Right lung (tissue), 2 donors: ENCODE measurements at regions not wholly inside any gene's neighbourhood (a gene's known extent, or its start where the extent isn't known, plus 50 kb on each side); places are given as distances from the start of the nearest gene placed in this dataset.

Source experiments
- DNase-seq, 2 donors: peaks; one replicate each; pipeline ENCODE4 v3.0.0-alpha.2; 2013

DNA sequence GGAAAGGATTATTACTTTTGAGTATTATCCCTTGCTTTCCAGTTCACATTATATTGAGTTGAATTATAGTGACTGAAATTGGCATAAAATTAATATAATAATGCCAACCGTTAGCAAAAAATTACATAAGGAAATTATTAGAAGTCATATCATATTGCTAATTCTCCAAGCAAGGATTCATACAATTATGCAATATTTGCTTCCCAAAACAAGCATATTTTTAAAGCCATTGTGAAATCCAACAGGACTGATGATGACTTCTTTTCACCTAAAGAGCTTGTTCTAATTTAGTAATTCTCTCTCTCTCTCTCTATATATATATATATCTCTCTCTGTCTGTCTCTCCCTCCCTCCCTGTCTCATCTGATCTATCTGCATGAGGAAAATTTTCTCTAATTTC is 283.5 kb downstream of the DSEL start:
- DNase-seq = no peak

DNA sequence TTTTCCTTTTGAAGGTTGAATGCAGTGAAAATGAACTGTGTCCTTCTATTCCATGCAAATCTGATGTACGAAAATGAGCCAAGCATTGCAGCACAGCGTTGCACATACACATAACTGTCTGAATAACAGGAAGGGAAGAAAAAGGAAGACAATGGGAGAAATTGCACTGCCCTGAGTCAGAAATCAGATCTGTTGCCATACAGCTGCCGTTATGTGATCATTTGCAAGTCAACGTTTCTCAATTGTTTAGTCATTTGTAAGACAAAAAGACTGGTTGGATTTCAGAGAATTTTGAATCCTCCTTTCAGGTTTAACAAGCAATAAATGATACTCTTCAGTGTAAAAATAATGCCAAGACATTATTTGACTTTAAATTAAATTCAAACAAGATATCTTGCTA is 284.1 kb downstream of the DSEL start:
- DNase-seq = no peak

- DNase-seq = no peak
Observed at GRCh38 chr18:67222887-67223286, 293.6 kb downstream of the DSEL start.

- DNase-seq = no peak
Observed at GRCh38 chr18:67219821-67220220, 296.7 kb downstream of the DSEL start.

DNA sequence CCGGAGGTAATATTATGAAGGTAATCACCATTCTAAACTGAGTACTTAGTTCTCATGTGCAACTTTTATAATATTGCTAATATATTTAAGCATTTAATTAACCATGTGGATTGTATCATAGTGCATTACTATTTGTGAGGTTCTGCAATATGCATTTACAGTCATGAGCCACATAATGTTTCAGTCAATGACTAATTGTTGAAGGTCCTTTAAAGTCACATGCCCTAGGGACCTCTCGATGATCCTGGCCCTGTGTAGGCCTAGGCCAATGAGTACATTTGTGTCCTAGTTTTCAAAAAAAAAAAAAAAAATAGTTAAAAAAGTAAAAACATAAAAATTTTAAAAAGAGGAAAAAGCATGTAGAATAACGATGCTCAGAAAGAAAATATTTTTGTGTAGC is 298.0 kb downstream of the DSEL start:
- DNase-seq = no peak

- peak; percentile 30 to 52 for DNase-seq
Observed at GRCh38 chr18:67217551-67218166, 298.9 kb downstream of the DSEL start.

DNA sequence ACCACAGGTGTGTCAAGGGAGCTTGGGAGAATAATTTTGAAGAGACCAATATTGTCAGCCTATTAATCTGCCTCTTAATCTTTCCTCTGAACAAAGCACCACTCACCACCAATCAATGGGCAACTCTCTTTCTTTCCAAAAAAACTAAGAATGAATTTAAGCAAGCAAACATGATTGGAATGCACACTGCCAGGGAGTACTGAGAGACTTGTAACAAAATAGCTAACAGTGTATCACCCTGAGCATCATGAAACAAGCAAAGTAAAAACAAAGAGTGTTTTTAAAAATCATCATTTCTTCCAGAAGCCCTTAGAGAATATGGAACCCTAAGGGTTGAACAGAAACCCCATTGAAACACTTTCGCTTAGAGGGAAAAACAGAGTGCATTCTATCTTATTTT is 299.7 kb downstream of the DSEL start:
- no peak for DNase-seq

DNA sequence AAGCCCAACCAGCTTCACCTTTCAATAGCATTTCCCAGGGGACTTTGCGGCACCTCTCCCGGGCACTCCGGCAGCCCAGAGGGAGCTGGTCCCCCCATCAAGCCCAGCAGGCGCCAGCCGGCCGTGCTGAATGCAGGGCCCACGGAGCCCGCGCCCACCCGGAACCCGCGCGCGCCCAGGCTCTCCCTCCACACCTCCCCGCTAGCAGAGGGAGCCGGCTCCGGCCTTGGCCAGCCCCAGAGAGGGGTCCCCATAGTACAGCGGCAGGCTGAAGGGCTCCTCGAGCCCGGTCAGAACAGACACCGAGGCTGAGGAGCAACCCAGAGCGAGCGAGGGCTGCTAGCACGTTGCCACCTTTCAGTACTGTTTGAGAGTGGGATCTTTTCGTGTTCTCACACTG is 300.8 kb downstream of the DSEL start:
- no peak for DNase-seq

GRCh38 chr18:67211646-67212045 is 304.9 kb downstream of the DSEL start:
- no peak for DNase-seq

DNA sequence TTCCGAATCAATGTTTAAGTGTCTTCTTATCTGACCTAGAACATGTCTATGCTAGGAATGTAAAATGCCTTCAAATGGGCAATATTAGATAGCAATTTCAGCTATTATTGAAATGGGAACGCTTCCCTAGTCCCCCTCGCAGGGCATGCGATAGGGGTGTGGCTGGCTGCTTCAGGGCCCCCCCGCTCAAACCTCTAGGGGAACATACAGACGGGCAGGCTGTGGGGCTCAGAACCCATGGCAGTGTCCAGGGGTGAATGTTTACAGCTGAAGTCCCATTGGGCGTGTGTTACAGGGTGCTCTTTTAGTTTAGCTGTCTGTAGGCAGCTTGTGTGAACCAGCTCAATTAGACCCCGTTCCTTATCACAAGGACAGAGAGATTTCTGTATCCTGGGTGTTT is 315.9 kb downstream of the DSEL start:
- DNase-seq = no peak

GRCh38 chr18:67199993-67200617 is 316.4 kb downstream of the DSEL start:
- DNase-seq = peak; percentile 23 to 49

- DNase-seq = no peak
Observed at GRCh38 chr18:67194886-67195285, 321.6 kb downstream of the DSEL start.

GRCh38 chr18:67192535-67192934 is 324.0 kb downstream of the DSEL start:
- DNase-seq = no peak

DNA sequence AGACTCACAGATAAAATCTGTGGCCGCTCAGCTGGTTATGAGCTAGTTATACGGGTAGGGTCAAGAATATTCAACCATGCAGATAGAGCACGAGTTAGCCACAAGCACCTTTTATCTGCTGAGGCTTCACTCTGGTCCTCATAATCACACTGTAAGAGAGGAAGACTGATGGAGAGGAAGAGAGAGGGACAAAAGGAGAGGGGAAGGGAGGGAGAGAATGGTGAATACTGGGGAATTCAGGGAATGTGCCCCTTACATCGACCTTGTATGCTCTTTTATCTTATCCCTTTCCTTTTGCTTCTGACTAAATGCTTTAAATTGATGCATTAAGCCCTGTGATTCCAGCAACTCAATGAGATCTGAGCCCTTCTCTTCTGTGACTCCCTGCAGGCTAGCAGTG is 333.1 kb downstream of the DSEL start:
- DNase-seq = no peak

GRCh38 chr18:67179726-67180125 is 336.8 kb downstream of the DSEL start:
- DNase-seq = no peak

- no peak for DNase-seq
Observed at GRCh38 chr18:67159662-67160061, 356.9 kb downstream of the DSEL start.

- DNase-seq = no peak
Observed at GRCh38 chr18:67154979-67155378, 361.5 kb downstream of the DSEL start.

GRCh38 chr18:67151366-67151765 is 365.2 kb downstream of the DSEL start:
- no peak for DNase-seq

DNA sequence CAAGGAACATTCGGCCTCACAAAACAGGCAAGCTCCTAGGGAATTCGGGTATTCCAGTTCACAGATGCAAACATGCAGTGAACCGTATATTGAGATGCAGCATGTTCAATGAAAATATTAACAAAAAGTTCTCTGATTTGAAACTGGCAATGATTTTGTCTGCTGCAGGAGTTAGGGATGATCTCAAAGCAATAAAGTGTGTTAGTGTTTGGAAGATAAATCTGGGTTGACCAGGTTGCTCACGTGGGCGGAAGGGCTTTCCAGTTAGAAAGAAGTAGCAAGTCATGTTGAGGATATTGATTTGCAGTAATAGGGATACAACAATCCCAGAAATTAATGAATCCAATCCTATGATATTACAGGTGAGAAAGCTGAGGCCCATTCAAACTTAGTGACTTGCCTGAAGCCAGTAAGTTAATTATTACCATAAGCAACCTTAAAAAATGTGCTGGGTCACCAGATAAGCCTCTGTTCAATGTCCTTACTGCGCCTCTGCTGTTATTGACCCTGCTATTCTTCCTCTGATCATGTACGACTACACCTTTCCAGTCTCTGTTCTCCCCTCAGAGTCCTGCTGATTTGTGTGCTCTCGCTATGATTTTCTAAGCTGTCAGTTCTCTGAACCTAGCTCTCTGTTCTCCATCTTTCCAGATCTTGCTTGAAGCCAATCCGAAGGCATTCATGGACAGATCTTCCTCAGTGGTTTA is 370.8 kb downstream of the DSEL start:
- no peak for DNase-seq

- no peak for DNase-seq
Observed at GRCh38 chr18:67144329-67144728, 372.2 kb downstream of the DSEL start.

GRCh38 chr18:67143028-67143427 is 373.5 kb downstream of the DSEL start:
- no peak for DNase-seq

DNA sequence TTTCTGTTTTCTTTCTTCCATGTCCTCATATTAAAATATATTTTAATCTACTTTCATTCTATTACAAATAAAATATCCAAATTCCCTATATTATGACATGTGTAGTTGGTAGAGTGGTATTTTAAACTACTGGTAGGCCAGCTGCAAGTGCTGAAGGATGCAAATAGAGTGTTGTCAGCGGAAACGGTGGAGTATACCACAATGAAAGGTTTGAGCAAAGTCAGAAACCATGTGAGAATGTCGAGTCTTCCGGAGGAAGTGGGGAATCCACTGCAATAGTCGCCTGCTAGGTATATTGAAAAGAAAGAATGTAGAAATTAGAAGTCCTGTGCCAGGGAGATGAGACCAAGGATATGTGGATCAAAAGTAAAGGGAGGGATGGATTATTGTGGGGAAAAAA is 373.9 kb downstream of the DSEL start:
- no peak for DNase-seq

- DNase-seq = no peak
Observed at GRCh38 chr18:67140495-67140894, 376.0 kb downstream of the DSEL start.

GRCh38 chr18:67139899-67140298 is 376.6 kb downstream of the DSEL start:
- no peak for DNase-seq
